GM12878 (cell line): ENCODE measurements at regions not wholly inside any gene's neighbourhood (a gene's known extent, or its start where the extent isn't known, plus 50 kb on each side); places are given as distances from the start of the nearest gene placed in this dataset.

Experiments used
- ATAC-seq: fragments of 200-7000 bp; cut with Tn5 transposase; 3 replicates; pipeline ENCODE4 v1.9.1; 2020; ENCODE audit warnings: mild to moderate bottlenecking, moderate library complexity
- BruUV-seq: library from RNA; stranded (reverse); fragments of 400-500 nt; replicated peaks from 2 replicates; lab custom pipeline; 2021; lab: Mats Ljungman, UMichigan
- CTCF ChIA-PET: fragments of 300-600 bp; sonication (Branson Sonifier 250); formaldehyde crosslinking; extraction: SDS; loops from one replicate; lab custom pipeline; 2021; ENCODE audit warnings: inconsistent platforms; lab: Yijun Ruan, JAX
- POLR2A ChIA-PET: fragments of 350-600 bp; formaldehyde crosslinking; extraction: SDS; loops from one replicate; lab custom pipeline; 2021; ENCODE audit warnings: inconsistent platforms; lab: Charles Lee
- RAD21 ChIA-PET: fragments of 300-600 bp; sonication (Branson Sonifier 250); formaldehyde crosslinking; loops from one replicate; lab custom pipeline; 2023; ENCODE audit warnings: antibody characterized with exemption; ENCODE audit not compliant: unreplicated experiment; lab: Charles Lee
- SMC1A ChIA-PET: fragments of 300-600 bp; sonication (Branson Sonifier 250); formaldehyde crosslinking; loops from one replicate; lab custom pipeline; 2023; ENCODE audit not compliant: unreplicated experiment, uncharacterized antibody; lab: Charles Lee
- DNase-seq: peaks from one replicate; pipeline ENCODE4 v3.0.0-alpha.2; 2011; ENCODE audit warnings: low read depth, low spot score
- FAIRE-seq: peaks from 3 replicates; lab custom pipeline; 2011; peaks lifted over from hg19 to GRCh38; lab: Jason Lieb, UNC
- H2AFZ ChIP-seq: 2 replicates; pipeline ENCODE4 v1.6.0; 2011; ENCODE audit warnings: low read depth, low read length, control low read depth; ENCODE audit not compliant: control insufficient read depth
- H3K27ac ChIP-seq: 2 replicates; pipeline ENCODE4 v1.5.1; 2011; ENCODE audit warnings: control low read depth; ENCODE audit not compliant: control insufficient read depth, insufficient read depth
- H3K27me3 ChIP-seq, 2 experiments: replicated peaks in 1 of 2; 2 replicates each; pipeline versions ENCODE4 v1.6.0 to v1.6.1; 2011; ENCODE audit warnings: low read length in 1 of 2; ENCODE audit not compliant: control insufficient read depth in 2 of 2, insufficient read depth in 2 of 2
- H3K36me3 ChIP-seq, 2 experiments: 2 replicates each; pipeline ENCODE4 v1.5.1; 2011; ENCODE audit warnings: low read length in 1 of 2; ENCODE audit not compliant: control insufficient read depth in 2 of 2, insufficient read depth in 2 of 2
- H3K4me1 ChIP-seq: 2 replicates; pipeline ENCODE4 v1.6.1; 2011; ENCODE audit warnings: mild to moderate bottlenecking, low read length, moderate library complexity, mixed read lengths; ENCODE audit not compliant: control insufficient read depth, insufficient read depth
- H3K4me2 ChIP-seq: 2 replicates; pipeline ENCODE4 v1.6.0; 2011; ENCODE audit warnings: control low read depth; ENCODE audit not compliant: control insufficient read depth, insufficient read depth
- H3K4me3 ChIP-seq: fragments of 200-600 bp; sonication (generic); 2 replicates; pipeline ENCODE4 v1.5.1; 2016
- H3K79me2 ChIP-seq: 2 replicates; pipeline ENCODE4 v1.6.0; 2011; ENCODE audit warnings: low read length; ENCODE audit not compliant: control insufficient read depth, insufficient read depth
- H3K9ac ChIP-seq: 2 replicates; pipeline ENCODE4 v1.8.0; 2011; ENCODE audit warnings: low read length, control low read depth, mixed read lengths; ENCODE audit not compliant: control insufficient read depth, insufficient read depth
- H3K9me3 ChIP-seq: replicated peaks from 3 replicates; pipeline ENCODE4 v1.5.1; 2011; ENCODE audit warnings: mild to moderate bottlenecking, low read length; ENCODE audit not compliant: control insufficient read depth, insufficient read depth
- H4K20me1 ChIP-seq: 2 replicates; pipeline ENCODE4 v1.6.0; 2011; ENCODE audit not compliant: control insufficient read depth, insufficient read depth
- ATF7 ChIP-seq: fragments of 450-650 bp; IDR thresholded peaks from 2 replicates; pipeline ENCODE4 v1.6.1; 2016; ENCODE audit warnings: low read depth, mild to moderate bottlenecking
- EED ChIP-seq: sonication (generic); IDR thresholded peaks from 2 replicates; pipeline ENCODE4 v1.6.1; 2016; ENCODE audit warnings: antibody characterized with exemption, low read depth
- KAT2A ChIP-seq: conservative IDR thresholded peaks from 2 replicates; pipeline ENCODE4 v1.6.1; 2011; ENCODE audit warnings: low read depth, low read length; ENCODE audit not compliant: control insufficient read depth
- KDM1A ChIP-seq: fragments of 200-600 bp; sonication (generic); IDR thresholded peaks from 2 replicates; pipeline ENCODE4 v1.6.1; 2016; ENCODE audit warnings: borderline replicate concordance
- MTA3 ChIP-seq: IDR thresholded peaks from 2 replicates; pipeline ENCODE4 v1.6.1; 2012; ENCODE audit warnings: low read length, inconsistent platforms, borderline replicate concordance
- NFYA ChIP-seq: IDR thresholded peaks from 2 replicates; pipeline ENCODE4 v1.6.1; 2011; ENCODE audit warnings: low read depth, mild to moderate bottlenecking, low read length, improper control_type of control experiment, borderline replicate concordance
- NRF1 ChIP-seq: conservative IDR thresholded peaks from 2 replicates; pipeline ENCODE4 v1.6.1; 2011; ENCODE audit warnings: mild to moderate bottlenecking, low read depth, low read length, improper control_type of control experiment
- PAX5 ChIP-seq: IDR thresholded peaks from 2 replicates; pipeline ENCODE4 v1.6.1; 2011; ENCODE audit warnings: low read depth, low read length, borderline replicate concordance
- POLR2AphosphoS2 ChIP-seq: IDR thresholded peaks from 2 replicates; pipeline ENCODE4 v1.6.1; 2011; ENCODE audit warnings: low read depth, mild to moderate bottlenecking, low read length, improper control_type of control experiment, moderate library complexity
- RAD21 ChIP-seq: IDR thresholded peaks from 2 replicates; pipeline ENCODE4 v1.6.1; 2011; ENCODE audit warnings: mild to moderate bottlenecking, low read depth, low read length, moderate library complexity; ENCODE audit not compliant: insufficient read depth
- RCOR1 ChIP-seq: conservative IDR thresholded peaks from 2 replicates; pipeline ENCODE4 v1.6.1; 2012; ENCODE audit warnings: low read depth, low read length, improper control_type of control experiment
- SMARCA5 ChIP-seq: fragments of 450-650 bp; IDR thresholded peaks from 2 replicates; pipeline ENCODE4 v1.6.1; 2017; ENCODE audit warnings: mild to moderate bottlenecking
- SPI1 ChIP-seq: IDR thresholded peaks from 2 replicates; pipeline ENCODE4 v1.6.1; 2011; ENCODE audit warnings: low read depth, mild to moderate bottlenecking, low read length, moderate library complexity, borderline replicate concordance; ENCODE audit not compliant: insufficient read depth
- ZNF217 ChIP-seq: fragments of 450-650 bp; IDR thresholded peaks from 2 replicates; pipeline ENCODE4 v1.6.1; 2017; ENCODE audit warnings: antibody characterized with exemption, mild to moderate bottlenecking
- in situ Hi-C: fragments of 300-500 bp; cut with MboI; formaldehyde crosslinking; loops from 9 replicates; pipeline ENCODE4 v1.14.3; 2018; ENCODE audit warnings: mixed read lengths
- intact Hi-C: fragments of 100-400 bp; cut with micrococcal nuclease; formaldehyde crosslinking; loops from one replicate; pipeline ENCODE4 v1.14.2; 2022; ENCODE audit not compliant: unreplicated experiment
- TF ChIP-seq, protein P1 (sequence below): fragments of 450-650 bp; IDR thresholded peaks from 2 replicates; pipeline ENCODE4 v1.6.1; 2017; ENCODE audit warnings: antibody characterized with exemption, mild to moderate bottlenecking, moderate library complexity

DNA sequence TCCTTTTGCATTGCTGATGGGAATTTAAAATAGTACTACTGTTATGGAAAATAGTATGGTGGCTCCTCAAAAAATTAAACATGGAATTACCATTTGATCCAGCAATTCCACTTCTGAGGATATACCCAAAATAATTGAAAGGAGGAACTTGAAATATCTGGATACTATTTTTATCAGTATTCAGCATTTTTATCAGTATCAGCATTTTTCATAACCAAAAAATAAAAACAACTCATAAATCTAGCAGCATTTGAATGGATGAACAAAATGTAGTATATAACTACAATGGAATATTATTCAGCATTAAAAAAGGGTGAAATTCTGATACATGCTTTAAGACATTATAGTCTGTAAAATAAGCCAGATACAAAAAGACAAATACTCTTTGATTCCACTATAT is 763.4 kb upstream of the MAN1A1 start:
- Histone ChIP-seq H3K27me3 (no peaks in the 10 kb centered on the region), H3K79me2 (no peaks in the 10 kb centered on the region), H3K9ac (no peak overlapping the region), H3K4me1 (no peaks in the 10 kb centered on the region), H2AFZ (no peak overlapping the region), H3K9me3 (no peaks in the 10 kb centered on the region), H3K4me3 (no peak overlapping the region), H3K27ac (no peak overlapping the region), H4K20me1 (no peaks in the 10 kb centered on the region), H3K4me2 (no peak overlapping the region), H3K36me3 (no peaks in the 10 kb centered on the region)
- FAIRE-seq (no peak), ATAC-seq (no peak), DNase-seq (no peak)
- SMC1A ChIA-PET: no interaction called here
- CTCF ChIA-PET: no interaction called here
- RAD21 ChIA-PET: no interaction called here
- TF ChIP-seq PAX5 (no peak), SMARCA5 (no peak), KDM1A (no peak), ATF7 (no peak), RCOR1 (no peak), MTA3 (no peak), KAT2A (no peak), ZNF217 (no peak), NRF1 (no peak), NFYA (no peak), SPI1 (no peak), EED (no peak), RAD21 (no peak), POLR2AphosphoS2 (no peak)
- TF ChIP-seq, protein P1, sequence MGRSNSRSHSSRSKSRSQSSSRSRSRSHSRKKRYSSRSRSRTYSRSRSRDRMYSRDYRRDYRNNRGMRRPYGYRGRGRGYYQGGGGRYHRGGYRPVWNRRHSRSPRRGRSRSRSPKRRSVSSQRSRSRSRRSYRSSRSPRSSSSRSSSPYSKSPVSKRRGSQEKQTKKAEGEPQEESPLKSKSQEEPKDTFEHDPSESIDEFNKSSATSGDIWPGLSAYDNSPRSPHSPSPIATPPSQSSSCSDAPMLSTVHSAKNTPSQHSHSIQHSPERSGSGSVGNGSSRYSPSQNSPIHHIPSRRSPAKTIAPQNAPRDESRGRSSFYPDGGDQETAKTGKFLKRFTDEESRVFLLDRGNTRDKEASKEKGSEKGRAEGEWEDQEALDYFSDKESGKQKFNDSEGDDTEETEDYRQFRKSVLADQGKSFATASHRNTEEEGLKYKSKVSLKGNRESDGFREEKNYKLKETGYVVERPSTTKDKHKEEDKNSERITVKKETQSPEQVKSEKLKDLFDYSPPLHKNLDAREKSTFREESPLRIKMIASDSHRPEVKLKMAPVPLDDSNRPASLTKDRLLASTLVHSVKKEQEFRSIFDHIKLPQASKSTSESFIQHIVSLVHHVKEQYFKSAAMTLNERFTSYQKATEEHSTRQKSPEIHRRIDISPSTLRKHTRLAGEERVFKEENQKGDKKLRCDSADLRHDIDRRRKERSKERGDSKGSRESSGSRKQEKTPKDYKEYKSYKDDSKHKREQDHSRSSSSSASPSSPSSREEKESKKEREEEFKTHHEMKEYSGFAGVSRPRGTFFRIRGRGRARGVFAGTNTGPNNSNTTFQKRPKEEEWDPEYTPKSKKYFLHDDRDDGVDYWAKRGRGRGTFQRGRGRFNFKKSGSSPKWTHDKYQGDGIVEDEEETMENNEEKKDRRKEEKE: no peak
- in situ Hi-C loops (no loop called here), intact Hi-C loops (no loop called here)
- BruUV-seq: no TSS peak
- POLR2A ChIA-PET: no interaction called here
